Kidney (tissue), 13 donors: ENCODE measurements at regions not wholly inside any gene's neighbourhood (a gene's known extent, or its start where the extent isn't known, plus 50 kb on each side); places are given as distances from the start of the nearest gene placed in this dataset.

Source experiments
- DNase-seq, 5 donors: peaks; one replicate each; pipeline ENCODE4 v3.0.0-alpha.2; 2013 to 2020
- FAIRE-seq: peaks from 2 replicates; lab custom pipeline; 2012; peaks lifted over from hg19 to GRCh38; lab: Jason Lieb, UNC
- H3K27ac ChIP-seq, 2 donors: one replicate each; pipeline ENCODE4 v1.7.0; 2013; ENCODE audit warnings: low read depth in 2 of 2, low read length in 2 of 2, inconsistent platforms in 1 of 2
- H3K27me3 ChIP-seq: one replicate; pipeline ENCODE4 v1.7.1; 2013; ENCODE audit warnings: low read length, inconsistent platforms; ENCODE audit not compliant: control insufficient read depth, insufficient read depth
- H3K36me3 ChIP-seq, 3 donors: one replicate each; pipeline versions ENCODE4 v1.7.0 to v1.7.1; 2013; ENCODE audit warnings: low read length in 3 of 3, control low read depth in 1 of 3, inconsistent platforms in 1 of 3; ENCODE audit not compliant: insufficient read depth in 3 of 3, control insufficient read depth in 2 of 3
- H3K4me1 ChIP-seq, 3 donors: one replicate each; pipeline versions ENCODE4 v1.7.0 to v1.7.1; 2013; ENCODE audit warnings: low read length in 3 of 3, inconsistent platforms in 1 of 3, low read depth in 1 of 3; ENCODE audit not compliant: control insufficient read depth in 2 of 3, insufficient read depth in 2 of 3
- H3K4me3 ChIP-seq, 3 donors: one replicate each; pipeline versions ENCODE4 v1.7.0 to v1.8.1; 2013; ENCODE audit warnings: low read length in 3 of 3, control low read depth in 1 of 3, inconsistent platforms in 1 of 3
- H3K9ac ChIP-seq, 3 donors: one replicate each; pipeline versions ENCODE4 v1.7.0 to v1.7.1; 2013; ENCODE audit warnings: low read length in 3 of 3, control low read depth in 1 of 3, inconsistent platforms in 1 of 3
- H3K9me3 ChIP-seq, 3 donors: one replicate each; pipeline versions ENCODE4 v1.7.0 to v1.7.1; 2013; ENCODE audit warnings: low read length in 3 of 3, control low read depth in 1 of 3, inconsistent platforms in 1 of 3; ENCODE audit not compliant: control insufficient read depth in 2 of 3, insufficient read depth in 1 of 3
- intact Hi-C: fragments of 100-400 bp; cut with DNase I; formaldehyde crosslinking; loops from one replicate; pipeline ENCODE4 v1.11.1; 2022
- TF ChIP-seq, protein P1 (sequence below): IDR thresholded peaks from 3 replicates; pipeline ENCODE4 v1.5.1; 2012; ENCODE audit warnings: mild to moderate bottlenecking, moderate library complexity, borderline replicate concordance; ENCODE audit not compliant: insufficient read depth; ENCODE audit errors: extremely low read depth
- donor health status: control.
- donor health status: control.
- donor health status: control.
- donor health status: control.
- donor health status: control.
- donor health status: DM: yes; HTN: yes; CAD: no.
- donor health status: Normal renal cell carcinoma (clear cell type).

DNA sequence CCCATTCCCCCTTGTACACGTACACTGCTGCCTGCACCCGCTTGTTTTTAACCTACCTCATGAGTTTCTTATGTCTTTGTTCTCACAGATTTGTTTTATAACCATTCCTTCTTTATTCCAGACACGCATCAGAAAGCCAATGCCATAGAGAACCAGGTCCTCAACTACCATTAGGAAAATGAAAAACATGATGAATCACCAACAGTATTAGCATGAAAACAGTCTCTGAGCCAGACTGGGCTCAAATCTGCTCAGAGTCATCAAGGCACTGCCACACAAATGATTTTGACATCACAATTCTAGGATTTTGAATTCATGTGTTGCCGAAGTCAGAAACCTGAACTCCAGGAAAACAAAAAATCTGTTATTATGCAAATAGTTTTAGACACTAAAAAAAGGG is 394.1 kb upstream of the GRIA1 start:
- Histone ChIP-seq H3K9ac (no peak overlapping the region), H3K27ac (no peak overlapping the region), H3K36me3 (no peaks in the 10 kb centered on the region), H3K4me3 (no peak overlapping the region), H3K9me3 (no peaks in the 10 kb centered on the region), H3K27me3 (no peaks in the 10 kb centered on the region), H3K4me1 (no peaks in the 10 kb centered on the region)
- intact Hi-C loops = no loop called here
- FAIRE-seq (no peak), DNase-seq (no peak)
- TF ChIP-seq, protein P1, sequence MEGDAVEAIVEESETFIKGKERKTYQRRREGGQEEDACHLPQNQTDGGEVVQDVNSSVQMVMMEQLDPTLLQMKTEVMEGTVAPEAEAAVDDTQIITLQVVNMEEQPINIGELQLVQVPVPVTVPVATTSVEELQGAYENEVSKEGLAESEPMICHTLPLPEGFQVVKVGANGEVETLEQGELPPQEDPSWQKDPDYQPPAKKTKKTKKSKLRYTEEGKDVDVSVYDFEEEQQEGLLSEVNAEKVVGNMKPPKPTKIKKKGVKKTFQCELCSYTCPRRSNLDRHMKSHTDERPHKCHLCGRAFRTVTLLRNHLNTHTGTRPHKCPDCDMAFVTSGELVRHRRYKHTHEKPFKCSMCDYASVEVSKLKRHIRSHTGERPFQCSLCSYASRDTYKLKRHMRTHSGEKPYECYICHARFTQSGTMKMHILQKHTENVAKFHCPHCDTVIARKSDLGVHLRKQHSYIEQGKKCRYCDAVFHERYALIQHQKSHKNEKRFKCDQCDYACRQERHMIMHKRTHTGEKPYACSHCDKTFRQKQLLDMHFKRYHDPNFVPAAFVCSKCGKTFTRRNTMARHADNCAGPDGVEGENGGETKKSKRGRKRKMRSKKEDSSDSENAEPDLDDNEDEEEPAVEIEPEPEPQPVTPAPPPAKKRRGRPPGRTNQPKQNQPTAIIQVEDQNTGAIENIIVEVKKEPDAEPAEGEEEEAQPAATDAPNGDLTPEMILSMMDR = no peak

DNA sequence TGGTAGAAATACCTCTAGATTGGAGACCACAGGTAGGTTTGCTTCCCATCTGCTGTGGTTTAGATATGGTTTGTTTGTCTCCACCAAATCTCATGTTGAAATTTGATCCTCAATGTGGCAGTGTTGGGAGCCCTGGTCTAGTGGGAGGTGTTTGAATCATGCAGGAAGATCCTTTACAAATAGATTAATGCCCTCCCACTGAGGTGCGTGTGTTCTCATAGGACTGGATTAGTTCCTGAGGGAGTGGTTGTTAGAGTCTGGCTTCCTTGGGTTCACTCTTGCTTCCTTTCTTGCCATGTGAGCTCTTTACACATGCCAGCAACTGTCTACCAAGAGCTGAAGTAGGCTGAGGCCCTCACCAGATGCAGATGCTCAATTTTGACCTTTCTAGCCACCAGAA is 391.1 kb upstream of the GRIA1 start:
- no peaks in the 10 kb centered on the region for H3K4me1 ChIP-seq
- no peak overlapping the region for H3K27ac ChIP-seq
- intact Hi-C loops = no loop called here
- TF ChIP-seq, protein P1 = no peak
- H3K9me3 ChIP-seq = no peaks in the 10 kb centered on the region
- FAIRE-seq (no peak), DNase-seq (no peak)
- no peaks in the 10 kb centered on the region for H3K27me3 ChIP-seq
- no peaks in the 10 kb centered on the region for H3K36me3 ChIP-seq
- no peak overlapping the region for H3K4me3 ChIP-seq
- no peak overlapping the region for H3K9ac ChIP-seq

DNA sequence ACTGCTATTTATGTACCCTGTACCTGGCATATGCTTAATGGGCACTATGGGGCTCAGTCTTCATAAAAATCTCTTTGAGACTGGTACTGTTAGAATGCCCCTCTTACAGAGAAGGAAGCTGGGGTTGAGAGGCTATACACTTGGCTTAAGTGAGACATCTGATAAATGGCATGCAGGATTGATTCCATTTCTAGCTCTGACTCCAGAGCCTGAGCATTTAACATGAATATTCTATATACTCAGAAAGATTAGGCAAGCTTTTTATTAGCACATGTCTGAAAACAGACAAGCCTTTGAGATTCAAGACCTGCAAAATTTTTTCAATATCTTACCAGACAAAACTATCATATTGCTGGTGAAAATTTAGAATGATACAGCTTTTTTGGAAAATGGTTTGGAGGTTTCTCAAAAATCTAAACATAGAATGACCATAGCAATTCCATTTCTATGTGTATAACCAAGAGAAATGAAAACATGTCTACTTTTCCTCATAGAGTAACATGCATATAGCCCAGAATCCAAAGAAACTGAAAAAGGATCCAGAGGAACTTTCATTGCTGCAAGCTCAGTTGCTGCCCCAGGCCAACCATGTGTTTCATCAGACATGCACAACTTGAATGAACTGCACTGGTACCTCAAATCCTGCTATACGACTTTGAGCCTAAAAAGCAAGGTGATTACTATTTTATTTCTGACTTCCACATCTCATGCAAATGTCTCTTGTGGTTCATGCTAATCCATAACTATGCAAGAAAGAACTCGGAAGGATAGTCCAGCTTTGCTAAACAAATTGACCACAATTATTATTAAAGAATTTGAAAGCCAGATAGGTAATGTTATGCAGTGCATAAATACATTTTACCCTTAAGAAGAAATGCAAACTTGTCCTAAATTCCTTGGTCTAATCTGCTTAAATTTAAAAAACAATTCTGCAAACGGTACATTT is 389.0 kb upstream of the GRIA1 start:
- Histone ChIP-seq H3K27me3 (no peaks in the 10 kb centered on the region), H3K9me3 (no peaks in the 10 kb centered on the region), H3K4me3 (no peak overlapping the region), H3K27ac (no peak overlapping the region), H3K4me1 (no peaks in the 10 kb centered on the region), H3K36me3 (no peaks in the 10 kb centered on the region), H3K9ac (no peak overlapping the region)
- intact Hi-C loops = no loop called here
- DNase-seq (no peak), FAIRE-seq (no peak)
- TF ChIP-seq, protein P1 = no peak
